VCaP (cell line): ENCODE measurements at regions not wholly inside any gene's neighbourhood (a gene's known extent, or its start where the extent isn't known, plus 50 kb on each side); places are given as distances from the start of the nearest gene placed in this dataset.

ENCODE experiments used
- H3K27ac ChIP-seq: fragments of 450-650 bp; 2 replicates; pipeline ENCODE4 v1.5.1; 2017
- TF ChIP-seq, protein P1 (sequence below): fragments of 450-650 bp; conservative IDR thresholded peaks from 2 replicates; pipeline ENCODE4 v1.5.1; 2017; ENCODE audit warnings: mild to moderate bottlenecking, moderate library complexity

- TF ChIP-seq, protein P1, sequence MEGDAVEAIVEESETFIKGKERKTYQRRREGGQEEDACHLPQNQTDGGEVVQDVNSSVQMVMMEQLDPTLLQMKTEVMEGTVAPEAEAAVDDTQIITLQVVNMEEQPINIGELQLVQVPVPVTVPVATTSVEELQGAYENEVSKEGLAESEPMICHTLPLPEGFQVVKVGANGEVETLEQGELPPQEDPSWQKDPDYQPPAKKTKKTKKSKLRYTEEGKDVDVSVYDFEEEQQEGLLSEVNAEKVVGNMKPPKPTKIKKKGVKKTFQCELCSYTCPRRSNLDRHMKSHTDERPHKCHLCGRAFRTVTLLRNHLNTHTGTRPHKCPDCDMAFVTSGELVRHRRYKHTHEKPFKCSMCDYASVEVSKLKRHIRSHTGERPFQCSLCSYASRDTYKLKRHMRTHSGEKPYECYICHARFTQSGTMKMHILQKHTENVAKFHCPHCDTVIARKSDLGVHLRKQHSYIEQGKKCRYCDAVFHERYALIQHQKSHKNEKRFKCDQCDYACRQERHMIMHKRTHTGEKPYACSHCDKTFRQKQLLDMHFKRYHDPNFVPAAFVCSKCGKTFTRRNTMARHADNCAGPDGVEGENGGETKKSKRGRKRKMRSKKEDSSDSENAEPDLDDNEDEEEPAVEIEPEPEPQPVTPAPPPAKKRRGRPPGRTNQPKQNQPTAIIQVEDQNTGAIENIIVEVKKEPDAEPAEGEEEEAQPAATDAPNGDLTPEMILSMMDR, result no peak
- H3K27ac ChIP-seq, result no peak overlapping the region
Measured at GRCh38 chr3:98985431-98985830, 83.9 kb upstream of the DCBLD2 start.

DNA sequence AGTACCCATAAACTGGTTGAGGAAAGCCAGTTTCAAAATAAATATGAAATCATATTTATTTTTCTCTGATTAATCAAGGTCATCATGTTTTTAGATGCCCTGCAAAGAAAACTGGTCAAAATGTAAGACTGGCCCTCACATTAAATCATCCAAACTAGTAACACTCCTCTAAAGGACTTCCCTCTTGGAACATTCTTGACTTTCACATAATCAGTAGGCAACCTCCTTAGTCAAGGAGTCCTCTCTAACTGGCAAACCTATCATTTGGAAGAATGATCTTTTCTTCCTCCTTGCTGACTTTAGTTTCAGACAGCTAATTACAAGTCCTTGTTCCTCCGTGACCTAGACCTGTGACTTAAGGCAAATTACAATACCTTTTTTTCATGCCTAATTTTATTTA lies 82.5 kb upstream of the DCBLD2 start:
- TF ChIP-seq, protein P1, result no peak

GRCh38 chr3:98982351-98982750 lies 80.9 kb upstream of the DCBLD2 start:
- TF ChIP-seq, protein P1, result no peak
- no peak overlapping the region for H3K27ac ChIP-seq

More for the DNA sequence above, 82.5 kb upstream of the DCBLD2 start:
- H3K27ac ChIP-seq, result no peak overlapping the region

GRCh38 chr3:98980915-98981596 lies 79.6 kb upstream of the DCBLD2 start:
- H3K27ac ChIP-seq, result no peak overlapping the region
- TF ChIP-seq, protein P1, result no peak

GRCh38 chr3:98979296-98979695 lies 77.8 kb upstream of the DCBLD2 start:
- H3K27ac ChIP-seq, result no peak overlapping the region

DNA sequence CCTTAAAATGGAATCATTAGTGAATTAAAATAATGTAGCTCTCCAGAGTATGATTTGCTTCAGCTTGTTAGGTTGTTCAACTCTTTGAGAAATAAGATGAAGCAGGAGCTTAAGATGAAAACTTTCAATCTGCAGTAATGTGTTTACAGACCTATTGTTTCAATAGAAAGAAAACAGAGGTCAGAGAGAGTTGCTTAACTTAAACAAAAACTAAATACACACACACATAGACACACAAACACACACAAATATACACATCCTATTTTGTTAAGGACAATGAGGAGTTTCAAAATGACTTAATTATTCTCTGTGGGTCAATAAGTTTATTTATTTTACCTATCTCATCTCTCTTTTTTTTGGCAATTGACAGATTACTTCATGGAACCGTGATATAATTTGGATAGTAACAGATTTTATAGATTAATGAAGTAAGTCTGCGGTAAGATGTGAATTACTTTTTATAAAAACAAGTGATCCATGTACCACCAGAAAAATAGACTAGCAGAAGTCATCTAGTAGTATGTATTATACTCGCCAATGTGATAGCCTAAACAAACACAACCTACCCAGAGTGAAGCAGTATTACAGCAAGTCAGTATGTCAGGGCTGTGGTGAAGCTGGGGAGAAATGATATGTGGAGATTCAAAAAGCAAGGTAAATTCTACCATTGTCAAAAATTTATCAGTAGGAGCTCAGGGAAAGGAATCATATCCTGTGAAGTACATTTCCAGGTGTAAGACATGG lies 76.7 kb upstream of the DCBLD2 start:
- TF ChIP-seq, protein P1, result no peak
- no peak overlapping the region for H3K27ac ChIP-seq

More at GRCh38 chr3:98979296-98979695, 77.8 kb upstream of the DCBLD2 start:
- TF ChIP-seq, protein P1, result no peak

GRCh38 chr3:98977520-98977919 lies 76.0 kb upstream of the DCBLD2 start:
- TF ChIP-seq, protein P1, result no peak
- H3K27ac ChIP-seq, result no peak overlapping the region
